Astrocyte (in vitro differentiated cells and primary cell): ENCODE measurements at regions not wholly inside any gene's neighbourhood (a gene's known extent, or its start where the extent isn't known, plus 50 kb on each side); places are given as distances from the start of the nearest gene placed in this dataset.

Experiments used
- CTCF ChIP-seq: IDR thresholded peaks from 2 replicates; pipeline ENCODE4 v1.5.1; 2011; ENCODE audit warnings: low read depth, mild to moderate bottlenecking, inconsistent platforms, low read length, moderate library complexity; ENCODE audit not compliant: insufficient read depth
- EZH2 ChIP-seq: IDR thresholded peaks from 2 replicates; pipeline ENCODE4 v1.6.1; 2012; ENCODE audit warnings: mild to moderate bottlenecking, low read length, inconsistent platforms; ENCODE audit not compliant: insufficient read depth

GRCh38 chr16:51888534-51888933, 658.4 kb downstream of the TOX3 start:
- TF ChIP-seq CTCF (no peak), EZH2 (no peak)
